HepG2 (cell line): ENCODE measurements at regions not wholly inside any gene's neighbourhood (a gene's known extent, or its start where the extent isn't known, plus 50 kb on each side); places are given as distances from the start of the nearest gene placed in this dataset.
A peak's percentile ranks its signal among the peaks of the same experiment; 100 is the strongest.

Source experiments
- AGO2 ChIP-seq: fragments of 200-400 bp; formaldehyde crosslinking; optimal IDR thresholded peaks from 2 replicates; pipeline ENCODE3; 2017; ENCODE audit warnings: mild to moderate bottlenecking, low read depth, low read length, moderate library complexity
- HMGA1 ChIP-seq: sonication (generic); formaldehyde crosslinking; conservative IDR thresholded peaks from 2 replicates; pipeline ENCODE4 v1.4.0; 2020; ENCODE audit warnings: missing genetic modification reagents
- KDM2A ChIP-seq: sonication (generic); formaldehyde crosslinking; IDR thresholded peaks from 2 replicates; pipeline ENCODE4 v1.4.0; 2020; ENCODE audit warnings: low read depth, missing genetic modification reagents, borderline replicate concordance
- MLLT10 ChIP-seq: sonication (generic); formaldehyde crosslinking; IDR thresholded peaks from 2 replicates; pipeline ENCODE4 v1.4.0; 2020; ENCODE audit warnings: missing genetic modification reagents
- NPAS2 ChIP-seq: sonication (generic); formaldehyde crosslinking; IDR thresholded peaks from 2 replicates; pipeline ENCODE4 v1.8.0; 2022; ENCODE audit warnings: mild to moderate bottlenecking, missing genetic modification reagents, borderline replicate concordance
- PRMT3 ChIP-seq: sonication (generic); formaldehyde crosslinking; IDR thresholded peaks from 2 replicates; pipeline ENCODE4 v1.8.1; 2022; ENCODE audit warnings: low read depth, mild to moderate bottlenecking, moderate library complexity, missing genetic modification reagents, borderline replicate concordance
- SP1 ChIP-seq, 2 experiments: fragments of 450-650 bp in 1 of 2; sonication (generic) in 1 of 2; formaldehyde crosslinking in 1 of 2; IDR thresholded peaks; 2 replicates each; pipeline versions ENCODE4 v1.4.0 to v1.6.1; 2016 to 2020; ENCODE audit warnings: missing genetic modification reagents in 1 of 2
- SP2 ChIP-seq: sonication (generic); formaldehyde crosslinking; IDR thresholded peaks from 2 replicates; pipeline ENCODE4 v1.5.1; 2020; ENCODE audit warnings: mild to moderate bottlenecking, missing genetic modification reagents
- ZFP90 ChIP-seq: sonication (generic); formaldehyde crosslinking; IDR thresholded peaks from 2 replicates; pipeline ENCODE4 v1.8.0; 2022; ENCODE audit warnings: missing genetic modification reagents, mild to moderate bottlenecking, inconsistent platforms, borderline replicate concordance
- ZNF10 ChIP-seq: sonication (generic); formaldehyde crosslinking; IDR thresholded peaks from 2 replicates; pipeline ENCODE4 v1.4.0; 2020; ENCODE audit warnings: mild to moderate bottlenecking, low read depth, missing genetic modification reagents, borderline replicate concordance
- ZNF101 ChIP-seq: sonication (generic); formaldehyde crosslinking; IDR thresholded peaks from 2 replicates; pipeline ENCODE4 v1.4.0; 2020; ENCODE audit warnings: mild to moderate bottlenecking, low read depth, missing genetic modification reagents, borderline replicate concordance
- ZNF12 ChIP-seq: sonication (generic); formaldehyde crosslinking; IDR thresholded peaks from 2 replicates; pipeline ENCODE4 v1.5.0; 2020; ENCODE audit warnings: missing genetic modification reagents
- ZNF546 ChIP-seq: sonication (generic); formaldehyde crosslinking; conservative IDR thresholded peaks from 2 replicates; pipeline ENCODE4 v1.8.1; 2023; ENCODE audit warnings: mild to moderate bottlenecking, missing genetic modification reagents
- ZNF552 ChIP-seq: sonication (generic); formaldehyde crosslinking; IDR thresholded peaks from 2 replicates; pipeline ENCODE4 v1.9.0; 2022; ENCODE audit warnings: missing genetic modification reagents, mild to moderate bottlenecking, borderline replicate concordance
- ZNF772 ChIP-seq: sonication (generic); formaldehyde crosslinking; IDR thresholded peaks from 2 replicates; pipeline ENCODE4 v1.5.0; 2020; ENCODE audit warnings: mild to moderate bottlenecking, missing genetic modification reagents
- ZNF773 ChIP-seq: sonication (generic); formaldehyde crosslinking; IDR thresholded peaks from 2 replicates; pipeline ENCODE4 v1.4.0; 2020; ENCODE audit warnings: missing genetic modification reagents, borderline replicate concordance
- ZNF775 ChIP-seq: sonication (generic); formaldehyde crosslinking; IDR thresholded peaks from 2 replicates; pipeline ENCODE4 v1.4.0; 2020; ENCODE audit warnings: missing genetic modification reagents, mild to moderate bottlenecking, moderate library complexity, borderline replicate concordance
- ZNF782 ChIP-seq: sonication (generic); formaldehyde crosslinking; IDR thresholded peaks from 2 replicates; pipeline ENCODE4 v1.4.0; 2020; ENCODE audit warnings: missing genetic modification reagents, mild to moderate bottlenecking, borderline replicate concordance
- TF ChIP-seq, protein P1 (sequence below): sonication (generic); formaldehyde crosslinking; IDR thresholded peaks from 2 replicates; pipeline ENCODE4 v1.4.0; 2020; ENCODE audit warnings: missing genetic modification reagents
- TF ChIP-seq, protein P2 (sequence below): fragments of 450-650 bp; IDR thresholded peaks from 2 replicates; pipeline ENCODE4 v1.6.1; 2017
- TF ChIP-seq, protein P3 (sequence below): sonication (generic); formaldehyde crosslinking; IDR thresholded peaks from 2 replicates; pipeline ENCODE4 v1.4.0; 2020; ENCODE audit warnings: low read depth, missing genetic modification reagents

DNA sequence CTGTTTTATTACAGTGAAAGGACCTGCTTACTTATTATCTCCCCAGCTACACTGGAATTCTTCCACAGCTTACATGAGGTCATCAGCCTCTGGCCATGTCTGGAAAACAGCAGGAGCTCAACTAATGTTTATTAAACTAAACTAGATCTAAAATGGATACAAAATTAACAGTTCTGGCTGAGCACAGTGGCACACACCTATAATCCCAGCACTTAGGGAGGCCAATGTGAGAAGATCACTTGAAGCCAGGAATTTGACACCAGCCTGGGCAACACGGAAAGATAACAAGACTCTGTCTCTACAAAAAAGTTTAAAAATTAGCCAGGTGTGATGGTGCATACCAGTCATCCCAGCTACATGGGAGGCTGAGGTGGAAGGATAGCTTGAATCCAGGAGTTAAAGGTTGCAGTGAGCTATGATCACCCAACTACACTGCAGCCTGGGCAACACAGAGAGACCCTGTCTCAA lies 220.8 kb upstream of the MARCKS start (continued):
- TF ChIP-seq ZNF772 (CRISPR knock-in tag) (no peak), ZNF101 (CRISPR knock-in tag) (no peak), ZNF775 (no peak), PRMT3 (CRISPR knock-in tag) (no peak), ZNF552 (CRISPR knock-in tag) (no peak), ZNF10 (CRISPR knock-in tag) (no peak), HMGA1 (CRISPR knock-in tag) (no peak), NPAS2 (no peak), ZNF12 (CRISPR knock-in tag) (no peak), ZNF546 (CRISPR knock-in tag) (no peak), SP1 (IDR thresholded peaks at IDR 0.05) (no peak), SP1 (CRISPR knock-in tag; IDR thresholded peaks at IDR 0.05) (no peak), KDM2A (CRISPR knock-in tag) (no peak), MLLT10 (CRISPR knock-in tag) (no peak), ZNF782 (CRISPR knock-in tag) (no peak), ZNF773 (CRISPR knock-in tag) (no peak), SP2 (no peak), ZFP90 (CRISPR knock-in tag) (no peak), AGO2 (no peak)
- TF ChIP-seq, protein P1, sequence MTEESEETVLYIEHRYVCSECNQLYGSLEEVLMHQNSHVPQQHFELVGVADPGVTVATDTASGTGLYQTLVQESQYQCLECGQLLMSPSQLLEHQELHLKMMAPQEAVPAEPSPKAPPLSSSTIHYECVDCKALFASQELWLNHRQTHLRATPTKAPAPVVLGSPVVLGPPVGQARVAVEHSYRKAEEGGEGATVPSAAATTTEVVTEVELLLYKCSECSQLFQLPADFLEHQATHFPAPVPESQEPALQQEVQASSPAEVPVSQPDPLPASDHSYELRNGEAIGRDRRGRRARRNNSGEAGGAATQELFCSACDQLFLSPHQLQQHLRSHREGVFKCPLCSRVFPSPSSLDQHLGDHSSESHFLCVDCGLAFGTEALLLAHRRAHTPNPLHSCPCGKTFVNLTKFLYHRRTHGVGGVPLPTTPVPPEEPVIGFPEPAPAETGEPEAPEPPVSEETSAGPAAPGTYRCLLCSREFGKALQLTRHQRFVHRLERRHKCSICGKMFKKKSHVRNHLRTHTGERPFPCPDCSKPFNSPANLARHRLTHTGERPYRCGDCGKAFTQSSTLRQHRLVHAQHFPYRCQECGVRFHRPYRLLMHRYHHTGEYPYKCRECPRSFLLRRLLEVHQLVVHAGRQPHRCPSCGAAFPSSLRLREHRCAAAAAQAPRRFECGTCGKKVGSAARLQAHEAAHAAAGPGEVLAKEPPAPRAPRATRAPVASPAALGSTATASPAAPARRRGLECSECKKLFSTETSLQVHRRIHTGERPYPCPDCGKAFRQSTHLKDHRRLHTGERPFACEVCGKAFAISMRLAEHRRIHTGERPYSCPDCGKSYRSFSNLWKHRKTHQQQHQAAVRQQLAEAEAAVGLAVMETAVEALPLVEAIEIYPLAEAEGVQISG (CRISPR knock-in tag) = no peak
- TF ChIP-seq, protein P2, sequence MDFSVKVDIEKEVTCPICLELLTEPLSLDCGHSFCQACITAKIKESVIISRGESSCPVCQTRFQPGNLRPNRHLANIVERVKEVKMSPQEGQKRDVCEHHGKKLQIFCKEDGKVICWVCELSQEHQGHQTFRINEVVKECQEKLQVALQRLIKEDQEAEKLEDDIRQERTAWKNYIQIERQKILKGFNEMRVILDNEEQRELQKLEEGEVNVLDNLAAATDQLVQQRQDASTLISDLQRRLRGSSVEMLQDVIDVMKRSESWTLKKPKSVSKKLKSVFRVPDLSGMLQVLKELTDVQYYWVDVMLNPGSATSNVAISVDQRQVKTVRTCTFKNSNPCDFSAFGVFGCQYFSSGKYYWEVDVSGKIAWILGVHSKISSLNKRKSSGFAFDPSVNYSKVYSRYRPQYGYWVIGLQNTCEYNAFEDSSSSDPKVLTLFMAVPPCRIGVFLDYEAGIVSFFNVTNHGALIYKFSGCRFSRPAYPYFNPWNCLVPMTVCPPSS = no peak
- TF ChIP-seq, protein P3, sequence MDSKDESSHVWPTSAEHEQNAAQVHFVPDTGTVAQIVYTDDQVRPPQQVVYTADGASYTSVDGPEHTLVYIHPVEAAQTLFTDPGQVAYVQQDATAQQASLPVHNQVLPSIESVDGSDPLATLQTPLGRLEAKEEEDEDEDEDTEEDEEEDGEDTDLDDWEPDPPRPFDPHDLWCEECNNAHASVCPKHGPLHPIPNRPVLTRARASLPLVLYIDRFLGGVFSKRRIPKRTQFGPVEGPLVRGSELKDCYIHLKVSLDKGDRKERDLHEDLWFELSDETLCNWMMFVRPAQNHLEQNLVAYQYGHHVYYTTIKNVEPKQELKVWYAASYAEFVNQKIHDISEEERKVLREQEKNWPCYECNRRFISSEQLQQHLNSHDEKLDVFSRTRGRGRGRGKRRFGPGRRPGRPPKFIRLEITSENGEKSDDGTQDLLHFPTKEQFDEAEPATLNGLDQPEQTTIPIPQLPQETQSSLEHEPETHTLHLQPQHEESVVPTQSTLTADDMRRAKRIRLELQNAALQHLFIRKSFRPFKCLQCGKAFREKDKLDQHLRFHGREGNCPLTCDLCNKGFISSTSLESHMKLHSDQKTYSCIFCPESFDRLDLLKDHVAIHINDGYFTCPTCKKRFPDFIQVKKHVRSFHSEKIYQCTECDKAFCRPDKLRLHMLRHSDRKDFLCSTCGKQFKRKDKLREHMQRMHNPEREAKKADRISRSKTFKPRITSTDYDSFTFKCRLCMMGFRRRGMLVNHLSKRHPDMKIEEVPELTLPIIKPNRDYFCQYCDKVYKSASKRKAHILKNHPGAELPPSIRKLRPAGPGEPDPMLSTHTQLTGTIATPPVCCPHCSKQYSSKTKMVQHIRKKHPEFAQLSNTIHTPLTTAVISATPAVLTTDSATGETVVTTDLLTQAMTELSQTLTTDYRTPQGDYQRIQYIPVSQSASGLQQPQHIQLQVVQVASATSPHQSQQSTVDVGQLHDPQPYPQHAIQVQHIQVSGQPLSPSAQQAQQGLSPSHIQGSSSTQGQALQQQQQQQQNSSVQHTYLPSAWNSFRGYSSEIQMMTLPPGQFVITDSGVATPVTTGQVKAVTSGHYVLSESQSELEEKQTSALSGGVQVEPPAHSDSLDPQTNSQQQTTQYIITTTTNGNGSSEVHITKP = peak; percentile 58; the same call in 1 of the 2 replicates
